NT2/D1 (cell line): ENCODE measurements at regions not wholly inside any gene's neighbourhood (a gene's known extent, or its start where the extent isn't known, plus 50 kb on each side); places are given as distances from the start of the nearest gene placed in this dataset.

Experiments
- DNase-seq: peaks from one replicate; pipeline ENCODE4 v3.0.0-alpha.2; 2011; ENCODE audit warnings: low read depth, low spot score
- H3K27me3 ChIP-seq: 2 replicates; pipeline ENCODE4 v1.6.0; 2011; ENCODE audit warnings: mild to moderate bottlenecking; ENCODE audit not compliant: insufficient read length, insufficient read depth
- H3K36me3 ChIP-seq: 2 replicates; pipeline ENCODE4 v1.6.1; 2011; ENCODE audit warnings: mild to moderate bottlenecking, low read length, mixed read lengths; ENCODE audit not compliant: insufficient read depth, insufficient read length
- H3K4me1 ChIP-seq: 2 replicates; pipeline ENCODE4 v1.5.1; 2011; ENCODE audit not compliant: insufficient read depth, insufficient read length
- H3K4me3 ChIP-seq: 2 replicates; pipeline ENCODE4 v1.5.1; 2011; ENCODE audit warnings: low read depth; ENCODE audit not compliant: insufficient read length
- H3K9ac ChIP-seq: 2 replicates; pipeline ENCODE4 v1.6.0; 2011; ENCODE audit warnings: low read depth; ENCODE audit not compliant: insufficient read length
- H3K9me3 ChIP-seq: 2 replicates; pipeline ENCODE4 v1.5.1; 2011; ENCODE audit warnings: mild to moderate bottlenecking, low read length; ENCODE audit not compliant: insufficient read depth
- SUZ12 ChIP-seq: IDR thresholded peaks from 2 replicates; pipeline ENCODE4 v1.6.1; 2011; ENCODE audit not compliant: insufficient read length, insufficient read depth; ENCODE audit errors: extremely low read depth
- YY1 ChIP-seq: IDR thresholded peaks from 2 replicates; pipeline ENCODE4 v1.6.1; 2011; ENCODE audit not compliant: insufficient read length, insufficient read depth
- ZNF274 ChIP-seq: IDR thresholded peaks from 2 replicates; pipeline ENCODE4 v1.6.1; 2011; ENCODE audit warnings: mild to moderate bottlenecking, low read depth, low read length

- H3K4me1 ChIP-seq, result no peaks in the 10 kb centered on the region
- no peak overlapping the region for H3K4me3 ChIP-seq
- H3K9ac ChIP-seq, result no peak overlapping the region
- H3K9me3 ChIP-seq, result no peaks in the 10 kb centered on the region
- DNase-seq, result no peak
- no peaks in the 10 kb centered on the region for H3K36me3 ChIP-seq
- TF ChIP-seq SUZ12 (no peak), YY1 (no peak), ZNF274 (no peak)
- no peaks in the 10 kb centered on the region for H3K27me3 ChIP-seq
Observed at GRCh38 chr12:60836651-60837050, 1240.8 kb downstream of the SLC16A7 start.

GRCh38 chr12:60842181-60842580 lies 1246.4 kb downstream of the SLC16A7 start:
- Histone ChIP-seq H3K36me3 (no peaks in the 10 kb centered on the region), H3K9me3 (no peaks in the 10 kb centered on the region), H3K27me3 (no peaks in the 10 kb centered on the region), H3K4me3 (no peak overlapping the region), H3K9ac (no peak overlapping the region), H3K4me1 (no peaks in the 10 kb centered on the region)
- no peak for DNase-seq
- TF ChIP-seq SUZ12 (no peak), YY1 (no peak)

- no peak for DNase-seq
- Histone ChIP-seq H3K36me3 (no peaks in the 10 kb centered on the region), H3K4me3 (no peak overlapping the region), H3K4me1 (no peaks in the 10 kb centered on the region), H3K27me3 (no peaks in the 10 kb centered on the region), H3K9me3 (no peaks in the 10 kb centered on the region), H3K9ac (no peak overlapping the region)
- TF ChIP-seq YY1, result no peak
- TF ChIP-seq SUZ12, result no peak
Observed at GRCh38 chr12:60844101-60844500, 1248.3 kb downstream of the SLC16A7 start.

GRCh38 chr12:60844875-60845274 lies 1249.0 kb downstream of the SLC16A7 start:
- TF ChIP-seq SUZ12 (no peak), YY1 (no peak), ZNF274 (no peak)
- no peaks in the 10 kb centered on the region for H3K9me3 ChIP-seq
- H3K4me3 ChIP-seq, result no peak overlapping the region
- no peaks in the 10 kb centered on the region for H3K27me3 ChIP-seq
- no peaks in the 10 kb centered on the region for H3K36me3 ChIP-seq
- no peak overlapping the region for H3K9ac ChIP-seq
- no peaks in the 10 kb centered on the region for H3K4me1 ChIP-seq
- DNase-seq, result no peak

GRCh38 chr12:60845696-60846095 lies 1249.9 kb downstream of the SLC16A7 start:
- no peaks in the 10 kb centered on the region for H3K9me3 ChIP-seq
- H3K9ac ChIP-seq, result no peak overlapping the region
- H3K27me3 ChIP-seq, result no peaks in the 10 kb centered on the region
- TF ChIP-seq YY1, result no peak
- TF ChIP-seq ZNF274, result no peak
- no peak for TF ChIP-seq SUZ12
- no peak overlapping the region for H3K4me3 ChIP-seq
- H3K4me1 ChIP-seq, result no peaks in the 10 kb centered on the region
- no peaks in the 10 kb centered on the region for H3K36me3 ChIP-seq
- no peak for DNase-seq

GRCh38 chr12:60847281-60847680 lies 1251.5 kb downstream of the SLC16A7 start:
- no peak for DNase-seq
- no peaks in the 10 kb centered on the region for H3K9me3 ChIP-seq
- no peak overlapping the region for H3K9ac ChIP-seq
- no peaks in the 10 kb centered on the region for H3K4me1 ChIP-seq
- H3K4me3 ChIP-seq, result no peak overlapping the region
- no peak for TF ChIP-seq YY1
- H3K27me3 ChIP-seq, result no peaks in the 10 kb centered on the region
- no peaks in the 10 kb centered on the region for H3K36me3 ChIP-seq

- no peak for TF ChIP-seq YY1
- TF ChIP-seq ZNF274, result no peak
- no peak for TF ChIP-seq SUZ12
- no peak for DNase-seq
- Histone ChIP-seq H3K27me3 (no peaks in the 10 kb centered on the region), H3K4me1 (no peaks in the 10 kb centered on the region), H3K4me3 (no peak overlapping the region), H3K36me3 (no peaks in the 10 kb centered on the region), H3K9ac (no peak overlapping the region), H3K9me3 (no peaks in the 10 kb centered on the region)
Observed at GRCh38 chr12:60849723-60850122, 1253.9 kb downstream of the SLC16A7 start.

GRCh38 chr12:60853407-60853806 lies 1257.6 kb downstream of the SLC16A7 start:
- no peaks in the 10 kb centered on the region for H3K27me3 ChIP-seq
- no peak for DNase-seq
- no peak overlapping the region for H3K9ac ChIP-seq
- H3K4me3 ChIP-seq, result no peak overlapping the region
- TF ChIP-seq ZNF274 (no peak), YY1 (no peak), SUZ12 (no peak)
- H3K4me1 ChIP-seq, result no peaks in the 10 kb centered on the region
- no peaks in the 10 kb centered on the region for H3K36me3 ChIP-seq
- no peaks in the 10 kb centered on the region for H3K9me3 ChIP-seq
